K562 (cell line): ENCODE measurements at regions not wholly inside any gene's neighbourhood (a gene's known extent, or its start where the extent isn't known, plus 50 kb on each side); places are given as distances from the start of the nearest gene placed in this dataset.

Source experiments
- ATAC-seq: fragments of 200-7000 bp; cut with Tn5 transposase; 3 replicates; pipeline ENCODE4 v1.9.1; 2020; ENCODE audit warnings: moderate library complexity
- BruUV-seq: library from RNA; stranded (reverse); fragments of 400-500 nt; replicated peaks from 2 replicates; lab custom pipeline; 2021; lab: Mats Ljungman, UMichigan
- CTCF ChIA-PET: fragments of 300-600 bp; formaldehyde crosslinking; extraction: SDS; loops from one replicate; lab custom pipeline; 2021; ENCODE audit warnings: low intra/inter-chr PET ratio; lab: Yijun Ruan, JAX
- POLR2A ChIA-PET: fragments of 300-600, 350-650 bp; sonication (Branson Sonifier 250); formaldehyde crosslinking; extraction: SDS; loops from one replicate; lab custom pipeline; 2021; ENCODE audit warnings: antibody characterized with exemption, inconsistent platforms; lab: Yijun Ruan, JAX
- DNase-seq, 4 experiments: peaks; one replicate each; pipeline versions ENCODE4 v3.0.0 to v3.0.0-alpha.2; 2011 to 2018; ENCODE audit warnings: low spot score in 3 of 4, mixed read lengths in 3 of 4; ENCODE audit errors: extremely low read depth in 1 of 4
- FAIRE-seq: peaks from 2 replicates; lab custom pipeline; 2011; peaks lifted over from hg19 to GRCh38; lab: Jason Lieb, UNC
- H2AFZ ChIP-seq: 2 replicates; pipeline ENCODE4 v1.6.0; 2011; ENCODE audit warnings: low read depth, low read length, control low read depth, inconsistent platforms
- H3K27ac ChIP-seq: fragments of 200-600 bp; 3 replicates; pipeline ENCODE4 v1.8.0; 2011; ENCODE audit warnings: low read depth, mild to moderate bottlenecking, control low read depth, inconsistent platforms, low read length, moderate library complexity, mixed read lengths; ENCODE audit errors: extremely low read depth
- H3K27me3 ChIP-seq, 2 experiments: fragments of 300-600 bp in 1 of 2; 2 replicates in 1 of 2; 3 replicates in 1 of 2; pipeline versions ENCODE4 v1.6.0 to v1.8.0; 2011; ENCODE audit warnings: inconsistent platforms in 2 of 2, low read length in 2 of 2, mild to moderate bottlenecking in 1 of 2, mixed read lengths in 1 of 2, moderate library complexity in 1 of 2; ENCODE audit not compliant: control insufficient read depth in 2 of 2, insufficient read depth in 2 of 2
- H3K36me3 ChIP-seq: fragments of 300-600 bp; 3 replicates; pipeline ENCODE4 v1.8.0; 2011; ENCODE audit warnings: mild to moderate bottlenecking, low read length, inconsistent platforms; ENCODE audit not compliant: control insufficient read depth, insufficient read depth
- H3K4me1 ChIP-seq, 2 experiments: fragments of 200-600 bp in 1 of 2; replicated peaks in 1 of 2; 2 replicates in 1 of 2; 3 replicates in 1 of 2; pipeline versions ENCODE4 v1.5.1 to v1.8.0; 2011; ENCODE audit warnings: inconsistent platforms in 2 of 2, low read length in 2 of 2, mild to moderate bottlenecking in 1 of 2, mixed read lengths in 1 of 2, moderate library complexity in 1 of 2; ENCODE audit not compliant: control insufficient read depth in 2 of 2, insufficient read depth in 2 of 2
- H3K4me2 ChIP-seq: 2 replicates; pipeline ENCODE4 v1.6.1; 2011; ENCODE audit warnings: low read length, control low read depth, inconsistent platforms, mixed read lengths; ENCODE audit not compliant: insufficient read depth
- H3K4me3 ChIP-seq: fragments of 200-600 bp; sonication (generic), shearing (Covaris generic); 2 replicates; pipeline ENCODE4 v1.5.1; 2016; ENCODE audit warnings: control low read depth, inconsistent platforms
- H3K79me2 ChIP-seq: fragments of 200-600 bp; 3 replicates; pipeline ENCODE4 v1.8.0; 2011; ENCODE audit warnings: low read length, inconsistent platforms; ENCODE audit not compliant: control insufficient read depth, insufficient read depth
- H3K9ac ChIP-seq, 2 experiments: 2 replicates each; pipeline versions ENCODE4 v1.6.0 to v1.6.1; 2011; ENCODE audit warnings: low read depth in 2 of 2, low read length in 2 of 2, control low read depth in 1 of 2, inconsistent platforms in 1 of 2, mild to moderate bottlenecking in 1 of 2, mixed read lengths in 1 of 2; ENCODE audit not compliant: insufficient read depth in 1 of 2
- H3K9me1 ChIP-seq: one replicate; pipeline ENCODE4 v1.6.0; 2011; ENCODE audit warnings: inconsistent platforms, mild to moderate bottlenecking, low read length, moderate library complexity; ENCODE audit not compliant: control insufficient read depth, insufficient read depth
- H3K9me3 ChIP-seq: replicated peaks from 2 replicates; pipeline ENCODE4 v1.5.1; 2011; ENCODE audit warnings: low read depth, low read length, inconsistent platforms; ENCODE audit not compliant: control insufficient read depth, insufficient read depth
- H4K20me1 ChIP-seq: replicated peaks from 2 replicates; pipeline ENCODE4 v1.6.1; 2011; ENCODE audit warnings: low read length, inconsistent platforms, mixed read lengths; ENCODE audit not compliant: control insufficient read depth, insufficient read depth
- CHCHD3 ChIP-seq: fragments of 250-450 bp; sonication (Bioruptor Pico); IDR thresholded peaks from 2 replicates; pipeline ENCODE4 v2.1.2; 2022; ENCODE audit warnings: mild to moderate bottlenecking
- CREBBP ChIP-seq: IDR thresholded peaks from one replicate; pipeline ENCODE4 v1.6.1; 2012; ENCODE audit warnings: low read depth, mild to moderate bottlenecking, control low read depth, inconsistent platforms, low read length
- MYBL2 ChIP-seq, 2 experiments: fragments of 450-650 bp in 1 of 2; sonication (generic) in 1 of 2; formaldehyde crosslinking in 1 of 2; IDR thresholded peaks; 2 replicates each; pipeline versions ENCODE4 v1.6.1 to v1.8.1; 2017 to 2022; ENCODE audit warnings: borderline replicate concordance in 1 of 2, inconsistent platforms in 1 of 2, low read depth in 1 of 2, mild to moderate bottlenecking in 1 of 2, missing genetic modification reagents in 1 of 2, moderate library complexity in 1 of 2
- NELFE ChIP-seq: IDR thresholded peaks from 2 replicates; pipeline ENCODE4 v1.6.1; 2011; ENCODE audit warnings: mild to moderate bottlenecking; ENCODE audit not compliant: insufficient read depth, insufficient read length
- NFYB ChIP-seq: IDR thresholded peaks from 2 replicates; pipeline ENCODE4 v1.6.1; 2011; ENCODE audit warnings: mild to moderate bottlenecking, moderate library complexity; ENCODE audit not compliant: insufficient read length; ENCODE audit errors: extremely low read depth
- PTRF ChIP-seq: fragments of 450-650 bp; IDR thresholded peaks from 2 replicates; pipeline ENCODE4 v1.6.1; 2016; ENCODE audit warnings: mild to moderate bottlenecking, missing genetic modification characterization, missing compliant biosample characterization
- RFX1 ChIP-seq: fragments of 450-650 bp; IDR thresholded peaks from 2 replicates; pipeline ENCODE4 v1.6.1; 2016; ENCODE audit warnings: mild to moderate bottlenecking, moderate library complexity
- WGBS: fragments of 100-300 bp; shearing (Covaris generic); methylation state at CpG from one replicate; pipeline ENCODE4 v1.1.6; 2016; ENCODE audit warnings: low coverage, mixed read lengths; ENCODE audit not compliant: insufficient coverage; ENCODE audit errors: missing lambda C conversion rate; 5-methylcytosine and 5-hydroxymethylcytosine counted together
- in situ Hi-C: fragments of 300-500 bp; cut with MboI; formaldehyde crosslinking; loops from 4 replicates; pipeline ENCODE4 v1.15.0; 2018; ENCODE audit warnings: inconsistent platforms, mixed read lengths
- intact Hi-C: fragments of 100-400 bp; cut with micrococcal nuclease; formaldehyde crosslinking; loops from 2 replicates; pipeline ENCODE4 v1.14.2; 2022
- TF ChIP-seq, protein P1 (sequence below): sonication (generic); formaldehyde crosslinking; IDR thresholded peaks from 2 replicates; pipeline ENCODE4 v1.8.0; 2023; ENCODE audit warnings: missing genetic modification reagents, mild to moderate bottlenecking, borderline replicate concordance

DNA sequence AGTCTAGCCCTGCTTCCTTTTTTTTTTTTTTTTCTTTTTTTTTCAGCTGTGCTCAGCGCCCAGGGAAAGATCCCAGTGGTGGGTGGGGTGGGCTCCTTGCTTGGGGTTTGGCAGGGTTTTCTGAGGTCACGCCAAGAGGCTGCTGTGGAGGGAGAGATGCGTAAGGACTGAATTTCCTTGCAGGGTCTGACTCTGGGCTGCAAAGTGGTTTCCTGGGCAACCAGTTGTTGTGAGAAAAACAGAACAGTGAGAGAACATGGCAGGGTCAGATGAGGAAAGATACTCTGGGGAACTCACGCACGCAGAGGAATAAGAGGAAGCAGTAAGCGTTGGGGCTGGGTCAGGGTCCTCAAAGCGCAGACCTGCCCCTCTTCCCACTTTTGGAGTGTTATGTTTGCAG is 119.5 kb downstream of the IRF8 start:
- ATAC-seq (no peak), FAIRE-seq (no peak), DNase-seq (no peak)
- Histone ChIP-seq H3K27me3 (no peaks in the 10 kb centered on the region), H3K36me3 (no peaks in the 10 kb centered on the region), H3K4me2 (no peak overlapping the region), H3K27ac (no peak overlapping the region), H3K9me1 (no peaks in the 10 kb centered on the region), H3K9me3 (peaks cover 4% of the 10 kb centered on the region; the same call in 1 of the 2 replicates), H3K79me2 (no peaks in the 10 kb centered on the region), H3K4me3 (no peak overlapping the region), H3K4me1 (no peaks in the 10 kb centered on the region; a peak in 1 of 5 replicates), H2AFZ (no peak overlapping the region), H4K20me1 (no peaks in the 10 kb centered on the region), H3K9ac (no peak overlapping the region)
- intact Hi-C loops (no loop called here), in situ Hi-C loops (loop anchor here (25.0 kb wide), 1 partner anchor 906 kb away; the partner anchor contains the start of gene CIBAR2)
- no TSS peak for BruUV-seq
- WGBS = 1% methylated on average over 6 of the region's 7 CpGs
- TF ChIP-seq PTRF (no peak), NFYB (no peak), MYBL2 (IDR thresholded peaks at IDR 0.05; ENCODE audit: low read depth) (no peak), MYBL2 (CRISPR knock-in tag; IDR thresholded peaks at IDR 0.05; ENCODE audit: borderline replicate concordance) (no peak), CHCHD3 (CRISPR knock-in tag) (no peak), CREBBP (no peak), NELFE (no peak), RFX1 (no peak)
- TF ChIP-seq, protein P1, sequence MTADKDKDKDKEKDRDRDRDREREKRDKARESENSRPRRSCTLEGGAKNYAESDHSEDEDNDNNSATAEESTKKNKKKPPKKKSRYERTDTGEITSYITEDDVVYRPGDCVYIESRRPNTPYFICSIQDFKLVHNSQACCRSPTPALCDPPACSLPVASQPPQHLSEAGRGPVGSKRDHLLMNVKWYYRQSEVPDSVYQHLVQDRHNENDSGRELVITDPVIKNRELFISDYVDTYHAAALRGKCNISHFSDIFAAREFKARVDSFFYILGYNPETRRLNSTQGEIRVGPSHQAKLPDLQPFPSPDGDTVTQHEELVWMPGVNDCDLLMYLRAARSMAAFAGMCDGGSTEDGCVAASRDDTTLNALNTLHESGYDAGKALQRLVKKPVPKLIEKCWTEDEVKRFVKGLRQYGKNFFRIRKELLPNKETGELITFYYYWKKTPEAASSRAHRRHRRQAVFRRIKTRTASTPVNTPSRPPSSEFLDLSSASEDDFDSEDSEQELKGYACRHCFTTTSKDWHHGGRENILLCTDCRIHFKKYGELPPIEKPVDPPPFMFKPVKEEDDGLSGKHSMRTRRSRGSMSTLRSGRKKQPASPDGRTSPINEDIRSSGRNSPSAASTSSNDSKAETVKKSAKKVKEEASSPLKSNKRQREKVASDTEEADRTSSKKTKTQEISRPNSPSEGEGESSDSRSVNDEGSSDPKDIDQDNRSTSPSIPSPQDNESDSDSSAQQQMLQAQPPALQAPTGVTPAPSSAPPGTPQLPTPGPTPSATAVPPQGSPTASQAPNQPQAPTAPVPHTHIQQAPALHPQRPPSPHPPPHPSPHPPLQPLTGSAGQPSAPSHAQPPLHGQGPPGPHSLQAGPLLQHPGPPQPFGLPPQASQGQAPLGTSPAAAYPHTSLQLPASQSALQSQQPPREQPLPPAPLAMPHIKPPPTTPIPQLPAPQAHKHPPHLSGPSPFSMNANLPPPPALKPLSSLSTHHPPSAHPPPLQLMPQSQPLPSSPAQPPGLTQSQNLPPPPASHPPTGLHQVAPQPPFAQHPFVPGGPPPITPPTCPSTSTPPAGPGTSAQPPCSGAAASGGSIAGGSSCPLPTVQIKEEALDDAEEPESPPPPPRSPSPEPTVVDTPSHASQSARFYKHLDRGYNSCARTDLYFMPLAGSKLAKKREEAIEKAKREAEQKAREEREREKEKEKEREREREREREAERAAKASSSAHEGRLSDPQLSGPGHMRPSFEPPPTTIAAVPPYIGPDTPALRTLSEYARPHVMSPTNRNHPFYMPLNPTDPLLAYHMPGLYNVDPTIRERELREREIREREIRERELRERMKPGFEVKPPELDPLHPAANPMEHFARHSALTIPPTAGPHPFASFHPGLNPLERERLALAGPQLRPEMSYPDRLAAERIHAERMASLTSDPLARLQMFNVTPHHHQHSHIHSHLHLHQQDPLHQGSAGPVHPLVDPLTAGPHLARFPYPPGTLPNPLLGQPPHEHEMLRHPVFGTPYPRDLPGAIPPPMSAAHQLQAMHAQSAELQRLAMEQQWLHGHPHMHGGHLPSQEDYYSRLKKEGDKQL (CRISPR knock-in tag) = no peak
- CTCF ChIA-PET = no interaction called here
- POLR2A ChIA-PET = no interaction called here
